ENCODE measurements at regions not wholly inside any gene's neighbourhood (a gene's known extent, or its start where the extent isn't known, plus 50 kb on each side); places are given as distances from the start of the nearest gene placed in this dataset.

GRCh38 chr11:39462506-39462905 is 1996.9 kb downstream of the LRRC4C start:
- Histone ChIP-seq H3K36me3 (ENCODE audit: control insufficient read depth in 1 of 2, insufficient read depth in 2 of 2, low read length in 2 of 2) (no peaks in the 10 kb centered on the region), H3K9me3 (ENCODE audit: control insufficient read depth in 1 of 2, low read length in 2 of 2) (no peaks in the 10 kb centered on the region), H3K27me3 (ENCODE audit: low read depth, low read length) (no peaks in the 10 kb centered on the region), H3K4me1 (ENCODE audit: control insufficient read depth in 1 of 2, insufficient read depth in 2 of 2, low read length in 2 of 2) (no peaks in the 10 kb centered on the region), H3K4me3 (ENCODE audit: low read depth in 1 of 2, low read length in 2 of 2) (no peak overlapping the region), H3K27ac (ENCODE audit: low read length) (no peak overlapping the region)

- Histone ChIP-seq H3K27ac (ENCODE audit: low read length) (no peak overlapping the region), H3K4me3 (ENCODE audit: low read depth in 1 of 2, low read length in 2 of 2) (no peak overlapping the region), H3K36me3 (ENCODE audit: control insufficient read depth in 1 of 2, insufficient read depth in 2 of 2, low read length in 2 of 2) (no peaks in the 10 kb centered on the region), H3K4me1 (ENCODE audit: control insufficient read depth in 1 of 2, insufficient read depth in 2 of 2, low read length in 2 of 2) (no peaks in the 10 kb centered on the region), H3K9me3 (ENCODE audit: control insufficient read depth in 1 of 2, low read length in 2 of 2) (no peaks in the 10 kb centered on the region), H3K27me3 (ENCODE audit: low read depth, low read length) (no peaks in the 10 kb centered on the region)
Observed at GRCh38 chr11:39461066-39461465, 1998.4 kb downstream of the LRRC4C start.

GRCh38 chr11:39459606-39460005 is 1999.8 kb downstream of the LRRC4C start:
- no peak overlapping the region for H3K4me3 ChIP-seq (ENCODE audit: low read depth in 1 of 2, low read length in 2 of 2)
- H3K4me1 ChIP-seq (ENCODE audit: control insufficient read depth in 1 of 2, insufficient read depth in 2 of 2, low read length in 2 of 2), result no peaks in the 10 kb centered on the region
- H3K36me3 ChIP-seq (ENCODE audit: control insufficient read depth in 1 of 2, insufficient read depth in 2 of 2, low read length in 2 of 2), result no peaks in the 10 kb centered on the region
- H3K9me3 ChIP-seq (ENCODE audit: control insufficient read depth in 1 of 2, low read length in 2 of 2), result no peaks in the 10 kb centered on the region
- no peak overlapping the region for H3K27ac ChIP-seq (ENCODE audit: low read length)
- no peaks in the 10 kb centered on the region for H3K27me3 ChIP-seq (ENCODE audit: low read depth, low read length)

- H3K4me1 ChIP-seq (ENCODE audit: control insufficient read depth in 1 of 2, insufficient read depth in 2 of 2, low read length in 2 of 2), result no peaks in the 10 kb centered on the region
- no peak overlapping the region for H3K27ac ChIP-seq (ENCODE audit: low read length)
- no peak overlapping the region for H3K4me3 ChIP-seq (ENCODE audit: low read depth in 1 of 2, low read length in 2 of 2)
- no peaks in the 10 kb centered on the region for H3K9me3 ChIP-seq (ENCODE audit: control insufficient read depth in 1 of 2, low read length in 2 of 2)
- H3K36me3 ChIP-seq (ENCODE audit: control insufficient read depth in 1 of 2, insufficient read depth in 2 of 2, low read length in 2 of 2), result no peaks in the 10 kb centered on the region
- H3K27me3 ChIP-seq (ENCODE audit: low read depth, low read length), result no peaks in the 10 kb centered on the region
Observed at GRCh38 chr11:39458481-39458880, 2001.0 kb downstream of the LRRC4C start.

GRCh38 chr11:39443424-39444022 is 2015.9 kb downstream of the LRRC4C start:
- Histone ChIP-seq H3K36me3 (ENCODE audit: control insufficient read depth in 1 of 2, insufficient read depth in 2 of 2, low read length in 2 of 2) (no peaks in the 10 kb centered on the region), H3K9me3 (ENCODE audit: control insufficient read depth in 1 of 2, low read length in 2 of 2) (no peaks in the 10 kb centered on the region), H3K27me3 (ENCODE audit: low read depth, low read length) (no peaks in the 10 kb centered on the region), H3K27ac (ENCODE audit: low read length) (no peak overlapping the region), H3K4me3 (ENCODE audit: low read depth in 1 of 2, low read length in 2 of 2) (no peak overlapping the region), H3K4me1 (ENCODE audit: control insufficient read depth in 1 of 2, insufficient read depth in 2 of 2, low read length in 2 of 2) (no peaks in the 10 kb centered on the region)

GRCh38 chr11:39442177-39442576 is 2017.3 kb downstream of the LRRC4C start:
- Histone ChIP-seq H3K27ac (ENCODE audit: low read length) (no peak overlapping the region), H3K9me3 (ENCODE audit: control insufficient read depth in 1 of 2, low read length in 2 of 2) (no peaks in the 10 kb centered on the region), H3K4me3 (ENCODE audit: low read depth in 1 of 2, low read length in 2 of 2) (no peak overlapping the region), H3K36me3 (ENCODE audit: control insufficient read depth in 1 of 2, insufficient read depth in 2 of 2, low read length in 2 of 2) (no peaks in the 10 kb centered on the region), H3K4me1 (ENCODE audit: control insufficient read depth in 1 of 2, insufficient read depth in 2 of 2, low read length in 2 of 2) (no peaks in the 10 kb centered on the region), H3K27me3 (ENCODE audit: low read depth, low read length) (no peaks in the 10 kb centered on the region)

GRCh38 chr11:39435641-39436040 is 2023.8 kb downstream of the LRRC4C start:
- Histone ChIP-seq H3K27ac (ENCODE audit: low read length) (no peak overlapping the region), H3K9me3 (ENCODE audit: control insufficient read depth in 1 of 2, low read length in 2 of 2) (no peaks in the 10 kb centered on the region), H3K27me3 (ENCODE audit: low read depth, low read length) (no peaks in the 10 kb centered on the region), H3K36me3 (ENCODE audit: control insufficient read depth in 1 of 2, insufficient read depth in 2 of 2, low read length in 2 of 2) (no peaks in the 10 kb centered on the region), H3K4me1 (ENCODE audit: control insufficient read depth in 1 of 2, insufficient read depth in 2 of 2, low read length in 2 of 2) (no peaks in the 10 kb centered on the region), H3K4me3 (ENCODE audit: low read depth in 1 of 2, low read length in 2 of 2) (no peak overlapping the region)

- Histone ChIP-seq H3K27ac (ENCODE audit: low read length) (no peak overlapping the region), H3K9me3 (ENCODE audit: control insufficient read depth in 1 of 2, low read length in 2 of 2) (no peaks in the 10 kb centered on the region), H3K4me3 (ENCODE audit: low read depth in 1 of 2, low read length in 2 of 2) (no peak overlapping the region), H3K36me3 (ENCODE audit: control insufficient read depth in 1 of 2, insufficient read depth in 2 of 2, low read length in 2 of 2) (no peaks in the 10 kb centered on the region), H3K27me3 (ENCODE audit: low read depth, low read length) (no peaks in the 10 kb centered on the region), H3K4me1 (ENCODE audit: control insufficient read depth in 1 of 2, insufficient read depth in 2 of 2, low read length in 2 of 2) (no peaks in the 10 kb centered on the region)
Observed at GRCh38 chr11:39434466-39434865, 2025.0 kb downstream of the LRRC4C start.

- no peak overlapping the region for H3K4me3 ChIP-seq (ENCODE audit: low read depth in 1 of 2, low read length in 2 of 2)
- H3K4me1 ChIP-seq (ENCODE audit: control insufficient read depth in 1 of 2, insufficient read depth in 2 of 2, low read length in 2 of 2), result no peaks in the 10 kb centered on the region
- H3K9me3 ChIP-seq (ENCODE audit: control insufficient read depth in 1 of 2, low read length in 2 of 2), result no peaks in the 10 kb centered on the region
- H3K27ac ChIP-seq (ENCODE audit: low read length), result no peak overlapping the region
- H3K36me3 ChIP-seq (ENCODE audit: control insufficient read depth in 1 of 2, insufficient read depth in 2 of 2, low read length in 2 of 2), result no peaks in the 10 kb centered on the region
- no peaks in the 10 kb centered on the region for H3K27me3 ChIP-seq (ENCODE audit: low read depth, low read length)
Observed at GRCh38 chr11:39432929-39433328, 2026.5 kb downstream of the LRRC4C start.

GRCh38 chr11:39425226-39425625 is 2034.2 kb downstream of the LRRC4C start:
- H3K4me3 ChIP-seq (ENCODE audit: low read depth in 1 of 2, low read length in 2 of 2), result no peak overlapping the region
- no peaks in the 10 kb centered on the region for H3K36me3 ChIP-seq (ENCODE audit: control insufficient read depth in 1 of 2, insufficient read depth in 2 of 2, low read length in 2 of 2)
- H3K27me3 ChIP-seq (ENCODE audit: low read depth, low read length), result no peaks in the 10 kb centered on the region
- H3K27ac ChIP-seq (ENCODE audit: low read length), result no peak overlapping the region
- no peaks in the 10 kb centered on the region for H3K4me1 ChIP-seq (ENCODE audit: control insufficient read depth in 1 of 2, insufficient read depth in 2 of 2, low read length in 2 of 2)
- H3K9me3 ChIP-seq (ENCODE audit: control insufficient read depth in 1 of 2, low read length in 2 of 2), result no peaks in the 10 kb centered on the region

- Histone ChIP-seq H3K27me3 (ENCODE audit: low read depth, low read length) (no peaks in the 10 kb centered on the region), H3K4me1 (ENCODE audit: control insufficient read depth in 1 of 2, insufficient read depth in 2 of 2, low read length in 2 of 2) (no peaks in the 10 kb centered on the region), H3K27ac (ENCODE audit: low read length) (no peak overlapping the region), H3K4me3 (ENCODE audit: low read depth in 1 of 2, low read length in 2 of 2) (no peak overlapping the region), H3K36me3 (ENCODE audit: control insufficient read depth in 1 of 2, insufficient read depth in 2 of 2, low read length in 2 of 2) (no peaks in the 10 kb centered on the region), H3K9me3 (ENCODE audit: control insufficient read depth in 1 of 2, low read length in 2 of 2) (peaks cover 0 to 7% of the 10 kb centered on the region in 2 donors)
Observed at GRCh38 chr11:39412117-39412516, 2047.3 kb downstream of the LRRC4C start.

GRCh38 chr11:39385911-39386310 is 2073.5 kb downstream of the LRRC4C start:
- no peaks in the 10 kb centered on the region for H3K36me3 ChIP-seq (ENCODE audit: control insufficient read depth in 1 of 2, insufficient read depth in 2 of 2, low read length in 2 of 2)
- H3K27me3 ChIP-seq (ENCODE audit: low read depth, low read length), result no peaks in the 10 kb centered on the region
- H3K9me3 ChIP-seq (ENCODE audit: control insufficient read depth in 1 of 2, low read length in 2 of 2), result peaks cover 0 to 6% of the 10 kb centered on the region in 2 donors

More at GRCh38 chr11:39385911-39386310, 2073.5 kb downstream of the LRRC4C start:
- Histone ChIP-seq H3K4me3 (ENCODE audit: low read depth in 1 of 2, low read length in 2 of 2) (no peak overlapping the region), H3K4me1 (ENCODE audit: control insufficient read depth in 1 of 2, insufficient read depth in 2 of 2, low read length in 2 of 2) (no peaks in the 10 kb centered on the region), H3K27ac (ENCODE audit: low read length) (no peak overlapping the region)
